HS-5 (cell line): ENCODE measurements at regions not wholly inside any gene's neighbourhood (a gene's known extent, or its start where the extent isn't known, plus 50 kb on each side); places are given as distances from the start of the nearest gene placed in this dataset.
"Not testable (repeated sequence)": the region's sequence is repeated elsewhere in the genome, so short reads cannot be mapped to it uniquely, and the experiment has no call there.

Experiments used
- DNase-seq: peaks from one replicate; pipeline ENCODE4 v3.0.0-alpha.2; 2012; ENCODE audit warnings: low read depth

GRCh38 chr2:196278491-196278911 is 107.1 kb upstream of the STK17B start:
- DNase-seq = peak; percentile 93

GRCh38 chr2:196279541-196279940 is 108.2 kb upstream of the STK17B start:
- DNase-seq = no peak

- DNase-seq = no peak
Measured at GRCh38 chr2:196284144-196284844, 112.9 kb upstream of the STK17B start.

- no peak for DNase-seq
Measured at GRCh38 chr2:196284866-196285557, 113.6 kb upstream of the STK17B start.

GRCh38 chr2:196286821-196287220 is 115.4 kb upstream of the STK17B start:
- DNase-seq = no peak

GRCh38 chr2:196287523-196287922 is 116.1 kb upstream of the STK17B start:
- no peak for DNase-seq

- DNase-seq = no peak
Measured at GRCh38 chr2:196288006-196288538, 116.7 kb upstream of the STK17B start.

GRCh38 chr2:196289000-196289399 is 117.6 kb upstream of the STK17B start:
- no peak for DNase-seq

GRCh38 chr2:196290136-196290535 is 118.8 kb upstream of the STK17B start:
- DNase-seq = no peak

- no peak for DNase-seq
Measured at GRCh38 chr2:196290569-196290968, 119.2 kb upstream of the STK17B start.

- no peak for DNase-seq
Measured at GRCh38 chr2:196291426-196291825, 120.0 kb upstream of the STK17B start.

GRCh38 chr2:196291873-196292800 is 120.8 kb upstream of the STK17B start:
- no peak for DNase-seq

GRCh38 chr2:196293751-196294515 is 122.6 kb upstream of the STK17B start:
- peak; percentile 95 for DNase-seq

GRCh38 chr2:196294516-196294909 is 123.1 kb upstream of the STK17B start:
- DNase-seq = no peak

- no peak for DNase-seq
Measured at GRCh38 chr2:196295005-196295404, 123.6 kb upstream of the STK17B start.

GRCh38 chr2:196298106-196298723 is 126.8 kb upstream of the STK17B start:
- not testable (repeated sequence) for DNase-seq

GRCh38 chr2:196307775-196308305 is 136.5 kb upstream of the STK17B start:
- no peak for DNase-seq

GRCh38 chr2:196309691-196310090 is 138.3 kb upstream of the STK17B start:
- no peak for DNase-seq

GRCh38 chr2:196314157-196314556 is 142.8 kb upstream of the STK17B start:
- no peak for DNase-seq

- DNase-seq = no peak
Measured at GRCh38 chr2:196314780-196315179, 143.4 kb upstream of the STK17B start.
